Lower leg skin (tissue), 4 donors: ENCODE measurements at regions not wholly inside any gene's neighbourhood (a gene's known extent, or its start where the extent isn't known, plus 50 kb on each side); places are given as distances from the start of the nearest gene placed in this dataset.
"Not testable (repeated sequence)": the region's sequence is repeated elsewhere in the genome, so short reads cannot be mapped to it uniquely, and the experiment has no call there.

Experiments used
- DNase-seq, 2 donors: peaks; one replicate each; pipeline ENCODE4 v3.0.0-alpha.2; 2019; ENCODE audit warnings: low spot score in 2 of 2
- H3K4me3 ChIP-seq: fragments of 200-600 bp; sonication (generic); 2 replicates; pipeline ENCODE4 v1.5.1; 2017; ENCODE audit warnings: mild to moderate bottlenecking, low read depth; ENCODE audit not compliant: poor library complexity, severe bottlenecking
- POLR2A ChIP-seq, 2 donors: fragments of 450-650 bp; IDR thresholded peaks; one replicate each; pipeline ENCODE4 v1.6.1; 2016 to 2017; ENCODE audit warnings: antibody characterized with exemption in 2 of 2, mild to moderate bottlenecking in 1 of 2, moderate library complexity in 1 of 2
- WGBS, 2 donors: methylation state at CpG; one replicate each; pipeline ENCODE4 v1.1.5; 2018; 5-methylcytosine and 5-hydroxymethylcytosine counted together
- intact Hi-C: fragments of 100-400 bp; cut with DNase I; formaldehyde crosslinking; loops from one replicate; pipeline ENCODE4 v1.15.0; 2023; ENCODE audit warnings: low total_unique reads
- TF ChIP-seq, protein P1 (sequence below), 3 donors: fragments of 450-650 bp; IDR thresholded peaks; one replicate each; pipeline ENCODE4 v1.5.1; 2016; ENCODE audit warnings: antibody characterized with exemption in 3 of 3, mild to moderate bottlenecking in 3 of 3, moderate library complexity in 2 of 3

GRCh38 chr3:101913168-101913567 lies 63.9 kb downstream of the NFKBIZ start:
- TF ChIP-seq, protein P1, sequence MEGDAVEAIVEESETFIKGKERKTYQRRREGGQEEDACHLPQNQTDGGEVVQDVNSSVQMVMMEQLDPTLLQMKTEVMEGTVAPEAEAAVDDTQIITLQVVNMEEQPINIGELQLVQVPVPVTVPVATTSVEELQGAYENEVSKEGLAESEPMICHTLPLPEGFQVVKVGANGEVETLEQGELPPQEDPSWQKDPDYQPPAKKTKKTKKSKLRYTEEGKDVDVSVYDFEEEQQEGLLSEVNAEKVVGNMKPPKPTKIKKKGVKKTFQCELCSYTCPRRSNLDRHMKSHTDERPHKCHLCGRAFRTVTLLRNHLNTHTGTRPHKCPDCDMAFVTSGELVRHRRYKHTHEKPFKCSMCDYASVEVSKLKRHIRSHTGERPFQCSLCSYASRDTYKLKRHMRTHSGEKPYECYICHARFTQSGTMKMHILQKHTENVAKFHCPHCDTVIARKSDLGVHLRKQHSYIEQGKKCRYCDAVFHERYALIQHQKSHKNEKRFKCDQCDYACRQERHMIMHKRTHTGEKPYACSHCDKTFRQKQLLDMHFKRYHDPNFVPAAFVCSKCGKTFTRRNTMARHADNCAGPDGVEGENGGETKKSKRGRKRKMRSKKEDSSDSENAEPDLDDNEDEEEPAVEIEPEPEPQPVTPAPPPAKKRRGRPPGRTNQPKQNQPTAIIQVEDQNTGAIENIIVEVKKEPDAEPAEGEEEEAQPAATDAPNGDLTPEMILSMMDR (IDR thresholded peaks at IDR 0.05) = no peak
- TF ChIP-seq POLR2A (IDR thresholded peaks at IDR 0.05) = no peak
- 57 to 65% methylated on average over 2 of the region's 2 CpGs for WGBS, 2 donors
- no peak for DNase-seq
- no peak overlapping the region for H3K4me3 ChIP-seq
- intact Hi-C loops = no loop called here

DNA sequence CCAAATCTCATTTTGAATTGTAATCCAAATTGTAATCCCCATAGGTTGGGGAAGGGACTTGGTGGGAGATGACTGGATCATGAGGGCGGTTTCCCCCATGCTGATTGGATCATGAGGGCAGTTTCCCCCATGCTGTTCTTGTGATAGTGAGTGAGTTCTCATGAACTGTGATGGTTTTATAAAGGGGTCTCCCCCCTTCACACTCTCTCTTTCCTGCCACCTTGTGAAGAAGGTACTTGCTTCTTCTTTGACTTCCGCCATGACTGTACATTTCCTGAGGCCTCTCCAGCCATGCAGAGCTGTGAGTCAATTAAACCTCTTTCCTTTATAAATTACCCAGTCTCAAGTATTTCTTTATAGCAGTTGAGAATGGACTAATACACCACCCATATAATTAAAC lies 68.4 kb downstream of the NFKBIZ start:
- WGBS, 2 donors = 98 to 100% methylated on average over 2 of the region's 2 CpGs

GRCh38 chr3:101922151-101922725 lies 72.9 kb downstream of the NFKBIZ start:
- H3K4me3 ChIP-seq, DNase-seq, intact Hi-C loops: not testable (repeated sequence)
- WGBS, 2 donors = 86 to 87% methylated on average over 3 of the region's 3 CpGs

More for the DNA sequence above, 68.4 kb downstream of the NFKBIZ start:
- intact Hi-C loops, H3K4me3 ChIP-seq, DNase-seq: not testable (repeated sequence)

GRCh38 chr3:101924621-101925020 lies 75.3 kb downstream of the NFKBIZ start:
- intact Hi-C loops, DNase-seq: not testable (repeated sequence)
- WGBS, 2 donors = 100% methylated on average over 2 of the region's 2 CpGs

DNA sequence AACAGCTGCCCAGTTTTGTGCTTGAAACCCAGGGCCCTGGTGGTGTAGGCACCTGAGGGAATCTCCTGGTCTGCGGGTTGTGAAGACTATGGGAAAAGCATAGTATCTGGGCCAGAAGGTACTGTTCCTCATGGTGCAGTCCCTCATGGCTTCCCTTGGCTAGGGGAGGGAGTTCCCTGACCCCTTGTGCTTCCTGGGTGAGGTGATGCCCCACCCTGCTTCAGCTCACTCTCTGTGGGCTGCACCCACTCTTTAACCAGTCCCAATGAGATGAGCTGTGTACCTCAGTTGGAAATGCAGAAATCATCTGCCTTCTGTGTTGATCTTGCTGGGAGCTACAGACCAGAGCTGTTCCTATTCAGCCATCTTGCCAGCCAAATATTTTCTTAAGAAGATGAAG lies 75.8 kb downstream of the NFKBIZ start:
- DNase-seq, H3K4me3 ChIP-seq, intact Hi-C loops: not testable (repeated sequence)
- 92 to 100% methylated on average over 1 of the region's 1 CpG for WGBS, 2 donors

More at GRCh38 chr3:101924621-101925020, 75.3 kb downstream of the NFKBIZ start:
- not testable (repeated sequence) for H3K4me3 ChIP-seq

DNA sequence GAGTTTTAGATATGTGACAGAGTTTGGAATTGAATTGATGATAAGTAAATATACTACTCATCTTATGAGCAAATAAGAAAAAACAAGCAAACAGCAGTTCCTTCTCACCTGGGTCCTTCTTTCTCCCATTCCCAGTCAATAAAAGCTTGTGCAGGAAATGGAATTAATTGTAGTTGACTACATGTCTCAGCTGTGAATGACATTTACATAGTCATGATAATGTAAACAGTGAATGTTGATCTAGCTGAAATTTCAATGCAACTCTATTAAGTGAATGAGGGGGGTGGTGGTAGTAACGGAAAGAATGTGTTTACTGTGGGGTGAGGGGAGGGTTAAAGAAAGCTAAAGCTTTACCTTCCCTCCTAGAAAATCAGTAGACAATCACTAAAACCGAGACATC lies 76.2 kb downstream of the NFKBIZ start:
- intact Hi-C loops = no loop called here
- no peak for TF ChIP-seq POLR2A (IDR thresholded peaks at IDR 0.05)
- TF ChIP-seq, protein P1 (IDR thresholded peaks at IDR 0.05) = no peak
- H3K4me3 ChIP-seq = no peak overlapping the region
- WGBS, 2 donors = 83 to 92% methylated on average over 2 of the region's 2 CpGs
- no peak for DNase-seq

- TF ChIP-seq, protein P1 (IDR thresholded peaks at IDR 0.05) = no peak
- no peak for TF ChIP-seq POLR2A (IDR thresholded peaks at IDR 0.05)
- H3K4me3 ChIP-seq = no peak overlapping the region
- no peak for DNase-seq
- 33 to 45% methylated on average over 7 of the region's 7 CpGs for WGBS, 2 donors
- intact Hi-C loops = no loop called here
These were observed 77.3 kb downstream of the NFKBIZ start for GRCh38 chr3:101926594-101927105.

GRCh38 chr3:101928890-101929289 lies 79.6 kb downstream of the NFKBIZ start:
- H3K4me3 ChIP-seq = no peak overlapping the region
- TF ChIP-seq POLR2A (IDR thresholded peaks at IDR 0.05) = no peak
- TF ChIP-seq, protein P1 (IDR thresholded peaks at IDR 0.05) = no peak
- WGBS, 2 donors = 88 to 96% methylated on average over 1 of the region's 1 CpG
- intact Hi-C loops = no loop called here
- no peak for DNase-seq
